ENCODE measurements at regions not wholly inside any gene's neighbourhood (a gene's known extent, or its start where the extent isn't known, plus 50 kb on each side); places are given as distances from the start of the nearest gene placed in this dataset.

GRCh38 chr20:23290761-23291574 lies 59.6 kb upstream of the NXT1 start:
- intact Hi-C loops (cut with DNase I), result no loop called here
- peaks cover 0 to 6% (median 0%) of the 10 kb centered on the region in 3 donors for H3K4me1 ChIP-seq (ENCODE audit: control insufficient read depth in 2 of 3, insufficient read depth in 2 of 3, low read depth in 1 of 3, low read length in 3 of 3)

GRCh38 chr20:23289724-23290395 lies 60.7 kb upstream of the NXT1 start:
- Histone ChIP-seq H3K27me3 (ENCODE audit: control insufficient read depth, insufficient read depth, low read length) (no peaks in the 10 kb centered on the region), H3K4me1 (ENCODE audit: control insufficient read depth in 2 of 3, insufficient read depth in 2 of 3, low read depth in 1 of 3, low read length in 3 of 3) (peaks cover 0 to 6% (median 0%) of the 10 kb centered on the region in 3 donors), H3K9ac (ENCODE audit: low read length in 3 of 3) (no peak overlapping the region), H3K4me3 (ENCODE audit: low read length in 3 of 3) (no peak overlapping the region), H3K27ac (ENCODE audit: low read depth in 2 of 2, low read length in 2 of 2) (no peak overlapping the region), H3K9me3 (ENCODE audit: control insufficient read depth in 2 of 3, insufficient read depth in 1 of 3, low read length in 3 of 3) (no peaks in the 10 kb centered on the region), H3K36me3 (ENCODE audit: control insufficient read depth in 2 of 3, insufficient read depth in 3 of 3, low read length in 3 of 3) (no peaks in the 10 kb centered on the region)
- no peak for FAIRE-seq
- no peak for DNase-seq
- intact Hi-C loops (cut with DNase I), result no loop called here
- no peak for TF ChIP-seq CTCF (IDR thresholded peaks at IDR 0.05; ENCODE audit: borderline replicate concordance, extremely low read depth, insufficient read depth)

More at GRCh38 chr20:23290761-23291574, 59.6 kb upstream of the NXT1 start:
- FAIRE-seq (no peak), DNase-seq (peak in 1 of 5 donors; percentile 22)
- Histone ChIP-seq H3K27ac (ENCODE audit: low read depth in 2 of 2, low read length in 2 of 2) (no peak overlapping the region), H3K27me3 (ENCODE audit: control insufficient read depth, insufficient read depth, low read length) (no peaks in the 10 kb centered on the region), H3K9me3 (ENCODE audit: control insufficient read depth in 2 of 3, insufficient read depth in 1 of 3, low read length in 3 of 3) (no peaks in the 10 kb centered on the region), H3K4me3 (ENCODE audit: low read length in 3 of 3) (no peak overlapping the region), H3K36me3 (ENCODE audit: control insufficient read depth in 2 of 3, insufficient read depth in 3 of 3, low read length in 3 of 3) (no peaks in the 10 kb centered on the region), H3K9ac (ENCODE audit: low read length in 3 of 3) (no peak overlapping the region)
- no peak for TF ChIP-seq CTCF (IDR thresholded peaks at IDR 0.05; ENCODE audit: borderline replicate concordance, extremely low read depth, insufficient read depth)

- no peak for FAIRE-seq
- peak in 1 of 5 donors; percentile 24 for DNase-seq
- intact Hi-C loops (cut with DNase I), result no loop called here
- H3K9me3 ChIP-seq (ENCODE audit: control insufficient read depth in 2 of 3, insufficient read depth in 1 of 3, low read length in 3 of 3), result no peaks in the 10 kb centered on the region
- H3K9ac ChIP-seq (ENCODE audit: low read length in 3 of 3), result no peak overlapping the region
- H3K4me1 ChIP-seq (ENCODE audit: control insufficient read depth in 2 of 3, insufficient read depth in 2 of 3, low read depth in 1 of 3, low read length in 3 of 3), result peaks cover 0 to 6% (median 0%) of the 10 kb centered on the region in 3 donors
- no peak for TF ChIP-seq CTCF (IDR thresholded peaks at IDR 0.05; ENCODE audit: borderline replicate concordance, extremely low read depth, insufficient read depth)
- H3K27me3 ChIP-seq (ENCODE audit: control insufficient read depth, insufficient read depth, low read length), result no peaks in the 10 kb centered on the region
- H3K36me3 ChIP-seq (ENCODE audit: control insufficient read depth in 2 of 3, insufficient read depth in 3 of 3, low read length in 3 of 3), result no peaks in the 10 kb centered on the region
- H3K4me3 ChIP-seq (ENCODE audit: low read length in 3 of 3), result no peak overlapping the region
- H3K27ac ChIP-seq (ENCODE audit: low read depth in 2 of 2, low read length in 2 of 2), result no peak overlapping the region
Observed at GRCh38 chr20:23289249-23289648, 61.3 kb upstream of the NXT1 start.

Data from kidney (tissue), 13 donors.